ENCODE measurements at regions not wholly inside any gene's neighbourhood (a gene's known extent, or its start where the extent isn't known, plus 50 kb on each side); places are given as distances from the start of the nearest gene placed in this dataset.
"Not testable (repeated sequence)": the region's sequence is repeated elsewhere in the genome, so short reads cannot be mapped to it uniquely, and the experiment has no call there.

DNA sequence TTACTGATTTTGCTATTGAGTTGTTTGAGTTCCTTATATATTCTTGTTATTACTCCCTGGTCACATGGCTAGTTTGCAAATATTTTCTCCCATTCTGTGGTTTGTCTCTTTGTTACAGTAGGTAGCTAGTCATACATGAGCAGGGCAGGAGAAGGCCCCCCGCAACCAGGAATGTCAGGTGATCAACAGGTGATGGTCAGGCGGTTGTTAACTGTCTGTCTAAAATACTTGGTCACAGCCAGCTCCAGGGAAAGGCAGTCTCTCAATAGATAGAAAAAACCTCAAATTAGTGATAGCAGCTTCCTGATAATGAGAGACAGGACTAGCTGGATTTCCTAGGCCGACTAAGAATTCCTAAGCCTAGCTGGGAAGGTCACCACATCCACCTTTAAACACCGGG, 217.9 kb downstream of the RHOU start:
- Mint-ChIP-seq H3K4me1 (ENCODE audit: low read depth) (peaks cover 3% of the 10 kb centered on the region), H3K27ac (no peak overlapping the region), H3K9me3 (no peaks in the 10 kb centered on the region), H3K27me3 (no peaks in the 10 kb centered on the region), H3K36me3 (ENCODE audit: low read depth) (no peaks in the 10 kb centered on the region), H3K4me3 (no peak overlapping the region)

DNA sequence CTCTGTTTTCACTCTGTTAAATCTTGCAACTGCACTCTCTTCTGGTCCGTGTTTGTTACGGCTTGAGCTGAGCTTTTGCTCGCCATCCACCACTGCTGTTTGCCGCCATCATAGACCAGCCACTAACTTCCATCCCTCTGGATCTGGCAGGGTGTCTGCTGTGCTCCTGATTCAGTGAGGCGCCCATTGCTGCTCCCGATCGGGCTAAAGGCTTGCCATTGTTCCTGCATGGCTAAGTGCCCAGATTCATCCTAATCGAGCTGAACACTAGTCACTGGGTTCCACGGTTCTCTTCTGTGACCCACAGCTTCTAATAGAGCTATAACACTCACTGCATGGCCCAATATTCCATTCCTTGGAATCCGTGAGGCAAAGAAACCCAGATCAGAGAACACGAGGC, 218.5 kb downstream of the RHOU start:
- H3K9me3 Mint-ChIP-seq; H3K36me3 Mint-ChIP-seq (ENCODE audit: low read depth); H3K27me3 Mint-ChIP-seq; H3K4me3 Mint-ChIP-seq; H3K27ac Mint-ChIP-seq; H3K4me1 Mint-ChIP-seq (ENCODE audit: low read depth): not testable (repeated sequence)

DNA sequence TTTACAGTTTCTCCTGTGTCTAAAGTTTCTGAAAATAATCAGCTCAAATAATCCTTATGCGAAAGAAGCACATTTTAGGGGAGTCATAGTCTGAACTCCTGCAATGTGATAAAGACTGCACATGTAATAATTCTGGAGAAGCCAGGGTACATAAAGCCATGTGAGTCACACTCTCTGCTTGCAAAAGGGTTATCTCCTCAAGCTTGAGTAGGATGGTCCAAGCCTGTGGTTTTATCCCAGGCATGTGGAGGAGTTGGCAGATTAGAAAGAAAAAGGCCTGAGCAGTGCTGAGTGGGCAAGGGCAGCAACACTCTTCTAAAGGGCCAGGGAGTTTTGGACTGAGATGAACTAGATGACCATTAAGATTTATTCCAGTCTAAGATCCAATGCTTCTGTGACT, 220.4 kb downstream of the RHOU start:
- peaks cover 3% of the 10 kb centered on the region for H3K4me1 Mint-ChIP-seq (ENCODE audit: low read depth)
- H3K4me3 Mint-ChIP-seq = no peak overlapping the region
- no peaks in the 10 kb centered on the region for H3K36me3 Mint-ChIP-seq (ENCODE audit: low read depth)
- no peaks in the 10 kb centered on the region for H3K9me3 Mint-ChIP-seq
- H3K27me3 Mint-ChIP-seq = no peaks in the 10 kb centered on the region
- no peak overlapping the region for H3K27ac Mint-ChIP-seq

DNA sequence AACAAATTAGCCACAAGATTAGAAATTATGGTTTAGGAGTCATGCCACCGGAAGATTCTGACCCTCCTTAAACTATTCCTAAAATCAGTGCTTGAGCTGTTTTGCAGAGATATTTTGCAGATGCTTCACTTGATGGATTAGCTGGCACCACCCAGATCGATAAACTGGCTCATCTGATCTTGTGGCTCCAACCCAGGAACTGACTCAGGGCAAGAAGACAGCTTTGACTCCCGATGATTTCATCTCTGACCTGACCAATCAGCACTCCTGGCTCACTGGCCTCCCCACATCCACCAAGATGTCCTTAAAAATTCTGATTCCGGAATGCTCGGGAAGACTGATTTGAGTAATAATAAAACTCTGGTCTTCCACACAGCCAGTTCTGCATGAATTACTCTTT, 221.6 kb downstream of the RHOU start:
- no peaks in the 10 kb centered on the region for H3K9me3 Mint-ChIP-seq
- H3K4me1 Mint-ChIP-seq (ENCODE audit: low read depth) = peaks cover 3% of the 10 kb centered on the region
- H3K27ac Mint-ChIP-seq = no peak overlapping the region
- no peak overlapping the region for H3K4me3 Mint-ChIP-seq
- no peaks in the 10 kb centered on the region for H3K36me3 Mint-ChIP-seq (ENCODE audit: low read depth)
- no peaks in the 10 kb centered on the region for H3K27me3 Mint-ChIP-seq

DNA sequence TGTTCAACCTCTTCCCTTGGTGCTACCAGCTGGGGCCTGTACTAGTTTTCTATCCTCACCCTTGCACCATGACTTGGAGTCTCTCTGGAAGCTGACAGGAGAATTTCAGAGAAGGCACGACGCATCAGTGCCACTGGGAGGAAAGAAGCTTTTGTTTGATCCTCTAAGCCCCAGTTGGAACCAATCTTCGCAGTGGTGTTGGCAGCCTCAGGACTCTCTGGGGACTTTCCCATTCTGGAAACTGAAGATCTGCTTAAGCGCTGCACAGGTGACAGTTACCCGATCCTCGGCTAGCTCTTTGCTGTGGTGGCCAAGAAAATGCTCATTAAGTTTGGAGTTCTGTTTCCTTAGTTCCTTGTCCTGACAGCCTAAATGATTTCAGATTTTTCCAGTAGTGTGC, 222.3 kb downstream of the RHOU start:
- Mint-ChIP-seq H3K4me3 (no peak overlapping the region), H3K9me3 (no peaks in the 10 kb centered on the region), H3K36me3 (ENCODE audit: low read depth) (no peaks in the 10 kb centered on the region)

DNA sequence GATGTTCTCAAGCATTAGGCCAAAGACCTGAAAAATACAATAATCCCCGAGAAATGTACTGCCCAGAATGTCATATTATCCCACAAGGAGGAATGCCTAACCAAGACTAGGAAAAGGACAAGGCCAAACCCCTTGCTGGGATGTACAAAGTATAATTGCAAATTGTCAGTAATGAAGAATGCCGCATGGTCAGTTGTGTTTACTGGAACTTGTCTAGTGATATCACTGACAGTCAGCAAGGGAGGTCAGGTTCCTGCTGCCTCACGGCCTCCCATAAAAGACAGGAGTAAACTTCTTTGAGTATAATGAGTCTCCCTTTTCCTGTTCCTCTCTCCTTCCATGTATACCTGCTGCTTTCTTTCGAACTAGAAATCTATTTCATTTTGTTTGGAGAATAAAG, 222.8 kb downstream of the RHOU start:
- no peaks in the 10 kb centered on the region for H3K27me3 Mint-ChIP-seq
- H3K36me3 Mint-ChIP-seq (ENCODE audit: low read depth) = no peaks in the 10 kb centered on the region
- no peak overlapping the region for H3K27ac Mint-ChIP-seq

More for the DNA sequence above, 222.3 kb downstream of the RHOU start:
- Mint-ChIP-seq H3K27me3 (no peaks in the 10 kb centered on the region), H3K27ac (no peak overlapping the region), H3K4me1 (ENCODE audit: low read depth) (peaks cover 3% of the 10 kb centered on the region)

DNA sequence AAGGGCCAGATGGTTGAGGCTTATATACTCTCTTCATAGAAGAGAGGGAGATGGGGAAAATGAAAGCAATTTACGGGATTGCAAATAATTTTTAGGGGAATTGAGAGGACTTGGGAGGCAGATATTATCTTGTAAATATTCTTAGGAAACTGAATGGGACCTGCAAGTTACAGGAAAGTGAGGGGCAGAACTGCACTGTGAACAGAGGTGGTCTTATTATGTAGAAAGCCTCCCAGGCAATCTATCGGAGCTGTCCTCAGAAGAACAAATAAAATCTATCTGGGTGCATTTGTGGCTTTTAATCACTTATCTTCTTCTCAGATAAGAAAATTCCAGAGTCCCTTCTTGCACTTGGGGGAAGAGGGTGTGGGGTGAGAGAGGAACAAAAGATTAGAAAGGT, 223.5 kb downstream of the RHOU start:
- Mint-ChIP-seq H3K4me3 (no peak overlapping the region), H3K27ac (no peak overlapping the region), H3K9me3 (no peaks in the 10 kb centered on the region), H3K36me3 (ENCODE audit: low read depth) (no peaks in the 10 kb centered on the region), H3K4me1 (ENCODE audit: low read depth) (no peaks in the 10 kb centered on the region), H3K27me3 (no peaks in the 10 kb centered on the region)

More for the DNA sequence above, 222.8 kb downstream of the RHOU start:
- Mint-ChIP-seq H3K9me3 (no peaks in the 10 kb centered on the region), H3K4me3 (no peak overlapping the region), H3K4me1 (ENCODE audit: low read depth) (peaks cover 2% of the 10 kb centered on the region)

DNA sequence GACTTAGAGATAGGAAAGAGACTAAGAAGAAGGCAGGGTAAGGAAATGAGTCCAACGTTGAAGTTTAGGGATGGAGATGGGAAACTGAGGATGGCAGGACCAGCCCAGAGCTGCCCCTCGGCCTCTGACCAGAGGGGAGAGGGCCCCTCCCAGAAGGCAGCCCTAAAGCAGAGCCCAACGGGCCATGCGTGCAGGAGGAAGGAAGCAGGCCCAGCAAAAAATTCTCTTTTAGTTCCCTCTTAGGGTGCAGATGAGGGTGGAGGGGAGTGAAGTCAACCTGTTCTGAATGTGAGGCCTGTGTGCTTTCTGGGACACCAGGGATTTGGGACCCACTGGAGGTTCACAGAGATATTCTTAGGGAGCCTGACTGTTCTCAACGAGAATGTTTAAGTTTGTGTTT, 225.4 kb downstream of the RHOU start:
- Mint-ChIP-seq H3K36me3 (ENCODE audit: low read depth) (no peaks in the 10 kb centered on the region), H3K4me1 (ENCODE audit: low read depth) (no peaks in the 10 kb centered on the region), H3K9me3 (no peaks in the 10 kb centered on the region), H3K4me3 (no peak overlapping the region), H3K27ac (no peak overlapping the region), H3K27me3 (no peaks in the 10 kb centered on the region)

DNA sequence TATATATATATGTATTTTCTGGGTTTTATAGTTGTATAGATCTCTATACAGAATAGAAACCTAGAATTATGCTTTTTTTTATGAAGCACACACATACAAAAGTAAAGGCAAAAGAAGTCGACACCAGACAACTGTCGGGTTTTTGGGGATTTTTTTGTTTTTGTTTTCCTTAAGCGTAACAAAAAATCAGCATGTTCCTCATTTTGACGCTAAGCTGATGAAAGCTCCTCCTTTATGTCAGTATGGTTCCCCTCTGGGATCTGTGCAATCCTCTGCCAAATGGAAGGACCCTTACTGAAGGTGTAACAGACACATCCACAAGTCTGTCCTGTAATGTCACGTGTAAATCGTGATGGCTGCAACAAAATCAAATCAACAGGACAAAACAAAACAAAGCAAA, 226.2 kb downstream of the RHOU start:
- Mint-ChIP-seq H3K9me3 (no peaks in the 10 kb centered on the region), H3K27me3 (no peaks in the 10 kb centered on the region), H3K36me3 (ENCODE audit: low read depth) (no peaks in the 10 kb centered on the region), H3K4me1 (ENCODE audit: low read depth) (no peaks in the 10 kb centered on the region), H3K4me3 (no peak overlapping the region), H3K27ac (no peak overlapping the region)

DNA sequence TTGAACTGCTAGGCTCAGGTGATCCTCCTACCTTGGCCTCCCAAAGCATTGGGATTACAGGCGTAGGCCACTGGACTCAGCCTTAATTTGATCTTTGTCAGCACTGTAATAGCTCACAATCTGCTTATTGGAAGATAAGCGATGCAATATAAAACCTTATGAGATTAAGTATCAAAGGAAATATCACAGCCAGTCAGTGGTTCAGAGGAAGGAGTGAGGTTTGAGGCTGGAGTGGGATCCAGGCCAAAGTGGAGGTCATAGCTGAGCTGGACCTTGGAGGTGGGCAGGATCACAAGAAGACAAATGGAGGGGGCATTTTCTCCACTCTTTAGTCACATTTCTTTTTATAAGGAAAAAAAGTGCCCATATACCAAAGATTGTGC, 228.5 kb downstream of the RHOU start:
- no peaks in the 10 kb centered on the region for H3K27me3 Mint-ChIP-seq
- no peaks in the 10 kb centered on the region for H3K9me3 Mint-ChIP-seq
- no peak overlapping the region for H3K4me3 Mint-ChIP-seq
- H3K36me3 Mint-ChIP-seq (ENCODE audit: low read depth) = no peaks in the 10 kb centered on the region
- H3K4me1 Mint-ChIP-seq (ENCODE audit: low read depth) = no peaks in the 10 kb centered on the region
- no peak overlapping the region for H3K27ac Mint-ChIP-seq

DNA sequence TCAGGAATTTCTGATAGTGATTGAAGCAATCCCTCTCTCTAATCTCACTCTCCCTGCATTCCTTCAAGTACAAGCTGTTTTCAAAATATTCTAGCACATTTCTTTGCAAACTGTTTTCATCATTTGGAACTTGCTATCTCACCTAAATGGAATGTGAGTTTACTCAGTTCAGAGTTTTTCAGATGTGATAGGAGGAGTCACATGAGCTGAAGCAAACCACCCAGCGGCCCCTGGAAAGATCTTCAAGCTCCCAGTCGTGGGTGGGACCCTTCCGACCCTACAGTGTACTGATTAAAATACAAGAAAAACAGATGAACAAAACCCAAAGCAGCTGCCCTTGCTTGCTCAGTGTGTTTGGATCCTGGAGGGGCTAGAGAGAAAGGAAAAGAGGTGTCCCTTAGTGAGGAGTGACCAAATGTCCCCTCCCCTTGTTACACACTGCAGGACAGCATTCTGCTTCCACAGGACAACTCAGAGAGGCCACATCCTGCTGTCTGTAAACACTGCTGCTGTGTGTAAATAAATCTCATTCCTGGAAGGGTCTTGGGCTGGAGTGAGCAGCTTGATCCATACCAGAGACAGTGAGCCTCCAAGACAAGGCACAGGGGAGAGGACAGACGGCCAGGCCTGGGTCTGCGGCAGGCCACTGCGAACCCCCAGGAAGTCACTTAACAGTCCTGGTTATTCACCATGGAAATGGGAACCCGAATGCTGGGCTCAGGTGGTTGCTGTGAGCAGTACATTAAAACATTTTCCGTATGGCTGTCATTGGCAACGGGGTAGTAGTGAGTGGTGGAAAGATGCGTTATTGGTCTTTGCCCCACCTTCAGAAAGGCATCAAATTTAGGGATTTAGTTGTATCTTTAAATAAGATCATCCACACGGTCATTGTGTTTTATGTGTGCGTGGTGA, 229.2 kb downstream of the RHOU start:
- H3K4me1 Mint-ChIP-seq (ENCODE audit: low read depth) = no peaks in the 10 kb centered on the region
- no peaks in the 10 kb centered on the region for H3K9me3 Mint-ChIP-seq
- H3K27ac Mint-ChIP-seq = no peak overlapping the region
- no peaks in the 10 kb centered on the region for H3K27me3 Mint-ChIP-seq
- no peaks in the 10 kb centered on the region for H3K36me3 Mint-ChIP-seq (ENCODE audit: low read depth)
- H3K4me3 Mint-ChIP-seq = no peak overlapping the region

DNA sequence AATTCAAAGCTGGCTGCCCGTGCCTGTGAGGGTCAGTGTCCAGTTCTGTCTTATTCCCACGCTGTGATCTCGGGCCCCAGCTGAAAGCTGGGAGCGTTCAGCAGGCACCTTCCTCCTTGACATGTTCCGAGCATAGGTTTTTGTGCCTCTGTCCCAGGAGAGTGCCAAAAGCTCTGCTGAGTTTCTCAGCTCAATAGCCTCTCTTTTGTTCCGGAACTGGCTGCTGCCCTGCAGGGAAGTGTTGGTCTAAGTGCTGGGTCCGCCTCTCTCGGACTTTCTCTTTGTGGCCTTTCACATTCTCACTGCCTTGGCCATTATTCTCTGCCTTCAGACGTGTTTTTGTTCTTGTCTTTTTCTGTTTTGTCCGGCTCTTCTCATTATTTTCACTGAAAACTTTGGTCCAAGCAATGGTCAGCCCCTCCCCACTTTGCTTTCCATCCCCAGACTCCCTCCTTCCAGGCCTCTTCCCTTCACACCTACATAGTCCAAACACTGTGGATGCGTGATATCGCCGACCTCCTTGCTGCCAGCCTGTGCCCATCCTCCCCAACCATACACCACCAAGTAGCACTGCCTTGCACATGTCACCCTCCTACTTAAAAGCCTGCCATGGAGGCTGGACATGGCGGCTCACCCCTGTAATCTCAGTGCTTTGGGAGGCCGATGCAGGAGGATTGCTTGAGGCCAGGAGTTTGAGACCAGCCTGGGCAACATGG, 233.8 kb downstream of the RHOU start:
- Mint-ChIP-seq H3K4me1 (ENCODE audit: low read depth) (no peaks in the 10 kb centered on the region), H3K36me3 (ENCODE audit: low read depth) (no peaks in the 10 kb centered on the region), H3K4me3 (no peak overlapping the region), H3K27ac (no peak overlapping the region), H3K9me3 (no peaks in the 10 kb centered on the region), H3K27me3 (peaks cover 5% of the 10 kb centered on the region)

DNA sequence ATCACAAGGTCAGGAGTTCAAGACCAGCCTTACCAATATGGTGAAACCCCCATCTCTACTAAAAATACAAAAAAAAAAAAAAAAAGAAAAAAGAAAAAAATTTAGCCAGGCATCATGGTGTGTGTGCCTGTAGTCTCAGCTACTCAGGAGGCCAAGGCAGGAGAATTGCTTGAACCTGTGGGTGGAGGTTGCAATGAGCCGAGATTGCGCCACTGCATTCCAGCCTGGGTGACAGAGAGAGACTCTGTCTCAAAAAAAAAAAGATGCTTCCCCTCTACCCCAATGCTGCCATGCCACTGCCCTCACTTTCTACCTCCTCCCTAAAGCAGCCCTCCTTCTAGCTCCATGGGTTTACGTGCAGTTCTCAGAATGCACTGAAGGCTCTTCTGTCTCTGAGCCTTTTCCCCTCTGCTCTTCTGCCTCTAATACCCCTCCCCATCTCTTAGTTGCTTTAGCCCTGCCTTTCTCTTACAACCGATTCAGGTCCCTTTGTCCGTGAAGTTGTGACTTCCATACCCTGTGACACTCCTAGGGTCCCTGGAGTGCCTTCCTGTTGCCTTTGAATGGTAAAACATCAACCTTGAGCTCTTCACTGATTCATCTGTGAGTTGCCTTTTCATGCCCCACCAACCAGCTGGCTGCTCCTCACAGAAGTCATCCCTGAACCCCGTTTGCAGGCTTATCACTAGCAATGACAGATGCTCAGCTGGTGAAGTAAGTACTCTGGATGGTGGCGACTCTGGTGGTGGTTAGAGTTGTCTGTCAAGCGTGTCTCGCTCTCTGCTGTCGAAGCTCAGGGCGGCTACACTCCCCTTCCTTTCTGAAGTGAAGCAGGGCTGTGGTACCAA, 234.9 kb downstream of the RHOU start:
- no peak overlapping the region for H3K27ac Mint-ChIP-seq
- no peaks in the 10 kb centered on the region for H3K9me3 Mint-ChIP-seq
- H3K36me3 Mint-ChIP-seq (ENCODE audit: low read depth) = no peaks in the 10 kb centered on the region
- H3K27me3 Mint-ChIP-seq = peaks cover 5% of the 10 kb centered on the region
- no peak overlapping the region for H3K4me3 Mint-ChIP-seq
- H3K4me1 Mint-ChIP-seq (ENCODE audit: low read depth) = no peaks in the 10 kb centered on the region

DNA sequence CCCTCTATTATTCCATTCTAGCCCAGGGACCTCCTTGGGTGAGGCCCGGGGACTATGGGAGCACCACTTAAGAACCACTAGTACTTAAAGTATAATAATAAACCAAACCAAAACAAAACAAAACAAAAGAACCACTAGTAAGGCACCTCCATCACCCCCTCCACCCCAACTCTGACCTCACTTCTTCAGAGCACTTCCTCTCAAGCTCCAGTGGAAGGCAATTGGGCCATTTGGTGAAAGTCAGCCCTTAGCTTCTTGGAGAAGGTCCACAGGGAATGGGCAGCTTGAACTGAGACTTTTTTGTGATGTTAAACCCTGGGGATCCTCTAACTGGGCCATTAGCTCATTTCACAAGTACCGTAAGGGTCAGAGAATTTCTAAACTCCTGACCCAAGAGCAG, 237.3 kb downstream of the RHOU start:
- Mint-ChIP-seq H3K4me1 (ENCODE audit: low read depth) (no peaks in the 10 kb centered on the region), H3K36me3 (ENCODE audit: low read depth) (no peaks in the 10 kb centered on the region), H3K27me3 (peaks cover 5% of the 10 kb centered on the region), H3K27ac (no peak overlapping the region), H3K4me3 (no peak overlapping the region), H3K9me3 (no peaks in the 10 kb centered on the region)

DNA sequence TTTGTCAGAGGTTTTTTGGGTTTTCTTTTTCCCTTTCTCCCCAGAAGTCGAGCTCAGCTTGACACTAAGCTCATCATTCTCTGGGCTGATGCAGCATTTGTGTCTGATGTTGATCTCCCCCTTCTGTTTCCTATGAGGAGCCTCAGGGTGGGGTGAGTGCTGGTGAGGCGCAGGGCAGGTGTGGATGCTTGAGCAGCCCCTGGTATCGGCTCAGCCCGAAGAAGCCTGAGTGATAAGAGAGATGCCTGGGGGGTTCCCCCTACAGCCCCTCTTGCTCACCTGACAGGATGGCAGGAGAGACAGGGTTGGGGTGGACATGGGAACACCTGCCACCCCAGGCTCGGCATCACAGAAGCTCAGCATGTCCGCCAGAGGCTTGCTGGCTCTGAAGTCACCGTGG, 239.0 kb downstream of the RHOU start:
- Mint-ChIP-seq H3K4me1 (ENCODE audit: low read depth) (no peaks in the 10 kb centered on the region), H3K27ac (no peak overlapping the region), H3K9me3 (no peaks in the 10 kb centered on the region), H3K4me3 (no peak overlapping the region), H3K36me3 (ENCODE audit: low read depth) (no peaks in the 10 kb centered on the region), H3K27me3 (peaks cover 5% of the 10 kb centered on the region)
